Neural progenitor cell (in vitro differentiated cells): ENCODE measurements at regions not wholly inside any gene's neighbourhood (a gene's known extent, or its start where the extent isn't known, plus 50 kb on each side); places are given as distances from the start of the nearest gene placed in this dataset.

Experiments used
- EZH2phosphoT487 ChIP-seq: fragments of 200-600 bp; sonication (generic); IDR thresholded peaks from 2 replicates; pipeline ENCODE4 v1.6.1; 2017; ENCODE audit warnings: antibody characterized with exemption
- TF ChIP-seq, protein P1 (sequence below): fragments of 200-600 bp; sonication (generic); IDR thresholded peaks from 2 replicates; pipeline ENCODE4 v1.5.1; 2017; ENCODE audit warnings: antibody characterized with exemption, mild to moderate bottlenecking

DNA sequence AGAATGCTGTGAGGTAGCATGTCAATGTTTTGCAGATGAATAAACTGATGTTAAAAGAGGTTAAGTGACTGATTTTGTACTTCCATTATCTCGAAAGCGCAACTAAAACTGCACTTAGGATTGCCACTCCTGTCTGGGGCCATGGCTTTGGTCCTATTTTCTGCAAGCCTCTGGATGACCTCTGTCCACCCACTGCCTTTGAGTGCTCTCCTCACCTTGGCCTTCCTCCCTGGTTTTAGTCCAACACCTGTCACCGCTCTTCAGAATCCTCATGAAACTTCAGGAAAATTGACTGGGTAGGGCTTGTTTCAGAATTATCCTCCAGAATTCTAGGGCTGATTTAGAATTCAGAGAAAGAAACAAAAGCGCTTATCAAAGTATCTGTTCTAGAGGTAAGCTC is 51.1 kb upstream of the HNMT start:
- TF ChIP-seq, protein P1, sequence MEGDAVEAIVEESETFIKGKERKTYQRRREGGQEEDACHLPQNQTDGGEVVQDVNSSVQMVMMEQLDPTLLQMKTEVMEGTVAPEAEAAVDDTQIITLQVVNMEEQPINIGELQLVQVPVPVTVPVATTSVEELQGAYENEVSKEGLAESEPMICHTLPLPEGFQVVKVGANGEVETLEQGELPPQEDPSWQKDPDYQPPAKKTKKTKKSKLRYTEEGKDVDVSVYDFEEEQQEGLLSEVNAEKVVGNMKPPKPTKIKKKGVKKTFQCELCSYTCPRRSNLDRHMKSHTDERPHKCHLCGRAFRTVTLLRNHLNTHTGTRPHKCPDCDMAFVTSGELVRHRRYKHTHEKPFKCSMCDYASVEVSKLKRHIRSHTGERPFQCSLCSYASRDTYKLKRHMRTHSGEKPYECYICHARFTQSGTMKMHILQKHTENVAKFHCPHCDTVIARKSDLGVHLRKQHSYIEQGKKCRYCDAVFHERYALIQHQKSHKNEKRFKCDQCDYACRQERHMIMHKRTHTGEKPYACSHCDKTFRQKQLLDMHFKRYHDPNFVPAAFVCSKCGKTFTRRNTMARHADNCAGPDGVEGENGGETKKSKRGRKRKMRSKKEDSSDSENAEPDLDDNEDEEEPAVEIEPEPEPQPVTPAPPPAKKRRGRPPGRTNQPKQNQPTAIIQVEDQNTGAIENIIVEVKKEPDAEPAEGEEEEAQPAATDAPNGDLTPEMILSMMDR = no peak
- no peak for TF ChIP-seq EZH2phosphoT487
